ENCODE measurements at regions not wholly inside any gene's neighbourhood (a gene's known extent, or its start where the extent isn't known, plus 50 kb on each side); places are given as distances from the start of the nearest gene placed in this dataset.

GRCh38 chr10:36381748-36382147 is 739.7 kb upstream of the FZD8 start:
- no peak for TF ChIP-seq CTCF (IDR thresholded peaks at IDR 0.05; ENCODE audit: insufficient read depth, low read depth, low read length)
- TF ChIP-seq EZH2 (IDR thresholded peaks at IDR 0.05; ENCODE audit: insufficient read depth, low read length), result no peak

Data from astrocyte (in vitro differentiated cells and primary cell).